ENCODE measurements at regions not wholly inside any gene's neighbourhood (a gene's known extent, or its start where the extent isn't known, plus 50 kb on each side); places are given as distances from the start of the nearest gene placed in this dataset.
"Not testable (repeated sequence)": the region's sequence is repeated elsewhere in the genome, so short reads cannot be mapped to it uniquely, and the experiment has no call there.

- no peak for DNase-seq
These were observed 251.0 kb upstream of the CWC22 start for GRCh38 chr2:180258041-180258537.

- no peak for DNase-seq
These were observed 250.2 kb upstream of the CWC22 start for GRCh38 chr2:180257247-180257646.

GRCh38 chr2:180255981-180256380 lies 248.9 kb upstream of the CWC22 start:
- no peak for DNase-seq

- DNase-seq, result no peak
These were observed 247.8 kb upstream of the CWC22 start for GRCh38 chr2:180254872-180255271.

GRCh38 chr2:180247658-180248057 lies 240.6 kb upstream of the CWC22 start:
- no peak for DNase-seq

- peak; percentile 55 for DNase-seq
These were observed 239.2 kb upstream of the CWC22 start for GRCh38 chr2:180246268-180246667.

- DNase-seq, result peak; percentile 41
These were observed 233.7 kb upstream of the CWC22 start for GRCh38 chr2:180240774-180241173.

GRCh38 chr2:180238729-180239128 lies 231.6 kb upstream of the CWC22 start:
- DNase-seq, result no peak

- not testable (repeated sequence) for DNase-seq
These were observed 229.0 kb upstream of the CWC22 start for GRCh38 chr2:180236061-180236460.

- DNase-seq, result not testable (repeated sequence)
These were observed 228.4 kb upstream of the CWC22 start for GRCh38 chr2:180235506-180235905.

GRCh38 chr2:180234991-180235390 lies 227.9 kb upstream of the CWC22 start:
- not testable (repeated sequence) for DNase-seq

GRCh38 chr2:180231015-180231414 lies 223.9 kb upstream of the CWC22 start:
- peak; percentile 9 for DNase-seq

GRCh38 chr2:180227461-180227860 lies 220.4 kb upstream of the CWC22 start:
- DNase-seq, result no peak

- DNase-seq, result no peak
These were observed 218.0 kb upstream of the CWC22 start for GRCh38 chr2:180225118-180225517.

GRCh38 chr2:180222644-180223043 lies 215.5 kb upstream of the CWC22 start:
- DNase-seq, result no peak

GRCh38 chr2:180219491-180219890 lies 212.4 kb upstream of the CWC22 start:
- no peak for DNase-seq

GRCh38 chr2:180208841-180209240 lies 201.7 kb upstream of the CWC22 start:
- DNase-seq, result no peak

GRCh38 chr2:180205621-180206235 lies 198.6 kb upstream of the CWC22 start:
- no peak for DNase-seq

- DNase-seq, result no peak
These were observed 196.9 kb upstream of the CWC22 start for GRCh38 chr2:180203972-180204371.

GRCh38 chr2:180202467-180202951 lies 195.4 kb upstream of the CWC22 start:
- no peak for DNase-seq

- DNase-seq, result no peak
These were observed 189.4 kb upstream of the CWC22 start for GRCh38 chr2:180196419-180196977.

GRCh38 chr2:180195847-180196246 lies 188.8 kb upstream of the CWC22 start:
- DNase-seq, result no peak

- DNase-seq, result no peak
These were observed 184.5 kb upstream of the CWC22 start for GRCh38 chr2:180191432-180192124.

GRCh38 chr2:180190851-180191250 lies 183.8 kb upstream of the CWC22 start:
- no peak for DNase-seq

All from NCI-H82 (cell line).